HG02973 (cell line): ENCODE measurements at regions not wholly inside any gene's neighbourhood (a gene's known extent, or its start where the extent isn't known, plus 50 kb on each side); places are given as distances from the start of the nearest gene placed in this dataset.
"Not testable (repeated sequence)": the region's sequence is repeated elsewhere in the genome, so short reads cannot be mapped to it uniquely, and the experiment has no call there.

ENCODE experiments used
- ATAC-seq: cut with Tn5 transposase; IDR thresholded peaks from one replicate; pipeline ENCODE4 v1.9.1; 2021; ENCODE audit warnings: moderate library complexity; ENCODE audit not compliant: unreplicated experiment

DNA sequence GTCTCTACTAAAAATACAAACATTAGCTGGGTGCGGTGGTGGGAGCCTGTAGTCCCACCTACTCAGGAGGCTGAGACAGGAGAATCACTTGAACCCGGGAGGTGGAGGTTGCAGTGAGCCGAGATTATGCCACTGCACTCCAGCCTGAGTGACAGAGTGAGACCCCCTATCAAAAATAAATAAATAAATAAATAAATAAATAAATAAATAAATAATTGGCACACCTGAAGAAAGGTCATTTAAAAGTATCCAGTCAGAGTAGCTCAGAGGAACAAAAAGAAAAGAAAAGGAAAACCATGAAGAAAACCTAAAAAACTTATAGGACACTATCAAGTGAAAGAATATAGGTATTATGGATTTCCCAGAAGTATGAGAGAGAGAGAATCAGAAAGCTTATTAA is 330.1 kb upstream of the AR start:
- not testable (repeated sequence) for ATAC-seq

- no peak for ATAC-seq
These were observed 335.9 kb upstream of the AR start for GRCh38 chrX:67207912-67208311.

- no peak for ATAC-seq
These were observed 384.4 kb upstream of the AR start for GRCh38 chrX:67159437-67159836.

DNA sequence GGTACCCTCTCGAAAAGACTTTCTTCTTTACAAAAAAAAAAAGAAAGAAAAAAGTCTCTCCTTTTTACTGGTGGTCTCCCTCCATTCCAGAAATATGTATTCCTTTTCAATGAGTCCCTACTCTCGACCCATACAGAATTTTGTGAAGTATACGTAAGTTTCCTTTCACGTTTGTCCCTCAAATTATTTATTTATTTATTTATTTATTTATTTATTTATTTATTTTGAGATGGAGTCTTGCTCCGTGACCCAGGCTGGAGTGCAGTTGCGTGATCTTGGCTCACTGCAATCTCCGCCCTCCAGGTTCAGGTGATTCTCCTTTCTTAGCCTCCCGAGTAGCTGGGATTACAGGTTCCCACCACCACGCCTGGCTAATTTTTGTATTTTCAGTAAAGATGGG is 429.2 kb upstream of the AR start:
- no peak for ATAC-seq

DNA sequence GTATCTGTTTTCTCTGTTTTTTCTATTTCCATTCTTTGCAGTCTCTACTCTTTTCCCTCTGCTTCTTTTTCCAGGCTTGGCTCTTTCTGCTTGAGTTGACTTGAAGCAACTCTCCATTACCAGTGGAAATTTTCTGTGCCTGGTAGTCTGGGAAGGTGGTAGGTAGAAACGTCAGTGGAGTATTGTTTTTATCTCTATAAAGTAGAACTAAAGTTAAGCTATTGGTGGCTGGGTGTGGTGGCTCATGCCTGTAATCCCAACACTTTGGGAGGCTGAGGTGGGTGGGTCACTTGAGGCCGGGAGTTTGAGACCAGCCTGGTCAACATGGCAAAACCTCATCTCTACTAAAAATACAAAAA is 438.1 kb upstream of the AR start:
- ATAC-seq, result no peak

GRCh38 chrX:67104982-67105757 is 438.7 kb upstream of the AR start:
- ATAC-seq, result no peak

DNA sequence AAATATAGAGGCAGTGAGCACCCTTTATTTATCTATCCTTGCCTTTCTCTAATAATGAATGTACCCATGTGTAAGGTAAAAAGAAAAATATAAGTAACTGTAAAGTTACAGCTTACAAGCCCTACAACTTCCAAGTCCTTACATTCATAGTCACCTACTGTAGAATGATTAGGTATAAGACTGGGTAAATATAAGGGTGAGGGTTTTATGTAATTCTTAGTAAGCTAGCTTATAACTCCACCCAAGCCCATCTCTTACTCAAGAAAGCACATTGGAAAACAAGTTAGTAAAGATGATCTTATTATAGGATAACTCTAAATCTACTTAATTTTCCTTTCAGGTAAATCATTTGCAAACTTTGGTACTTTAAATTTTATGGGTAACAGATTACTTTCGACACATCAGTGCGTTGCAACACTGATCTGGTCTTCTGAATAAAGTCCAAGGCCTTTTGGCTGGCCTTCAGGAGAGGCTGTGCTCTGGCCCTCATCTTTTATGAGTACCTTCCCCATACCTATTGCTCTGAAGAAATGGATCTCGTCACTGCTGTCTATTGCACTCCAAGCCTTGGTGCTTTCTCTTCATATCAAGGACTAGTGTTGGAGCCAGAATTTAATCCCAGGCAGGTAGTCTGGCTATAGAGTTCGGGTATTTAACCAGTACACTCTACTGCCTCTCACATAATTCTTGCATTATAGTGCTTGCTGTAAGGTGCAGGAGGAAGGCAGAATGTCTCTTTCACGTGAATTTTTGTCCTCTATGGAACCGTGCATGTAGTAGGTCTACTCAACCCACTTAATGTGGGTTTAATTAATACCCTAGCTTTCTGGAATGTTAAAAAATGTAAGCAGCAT is 443.6 kb upstream of the AR start:
- no peak for ATAC-seq

GRCh38 chrX:67094061-67094460 is 449.8 kb upstream of the AR start:
- ATAC-seq, result no peak

DNA sequence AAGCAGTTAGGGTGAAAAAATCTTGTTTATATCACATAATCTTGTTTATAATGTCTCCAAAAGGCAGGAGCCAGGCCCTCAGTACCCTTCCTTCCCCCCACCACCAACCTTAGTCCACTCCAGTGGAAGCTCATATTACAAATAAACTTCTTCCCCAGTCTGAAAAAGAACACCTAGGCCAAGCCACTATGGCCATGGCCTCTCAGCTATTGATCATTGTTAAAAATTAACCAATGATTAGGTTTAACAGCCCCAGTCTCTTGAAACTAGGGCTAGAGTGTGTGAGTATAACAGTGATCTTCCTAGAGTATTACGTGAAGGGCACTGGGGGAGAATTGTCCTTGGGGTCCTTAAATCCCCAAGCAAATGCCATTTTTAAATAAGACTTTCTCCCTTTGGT is 411.9 kb upstream of the EDA2R start:
- no peak for ATAC-seq

GRCh38 chrX:67044866-67045265 is 406.0 kb upstream of the EDA2R start:
- no peak for ATAC-seq

DNA sequence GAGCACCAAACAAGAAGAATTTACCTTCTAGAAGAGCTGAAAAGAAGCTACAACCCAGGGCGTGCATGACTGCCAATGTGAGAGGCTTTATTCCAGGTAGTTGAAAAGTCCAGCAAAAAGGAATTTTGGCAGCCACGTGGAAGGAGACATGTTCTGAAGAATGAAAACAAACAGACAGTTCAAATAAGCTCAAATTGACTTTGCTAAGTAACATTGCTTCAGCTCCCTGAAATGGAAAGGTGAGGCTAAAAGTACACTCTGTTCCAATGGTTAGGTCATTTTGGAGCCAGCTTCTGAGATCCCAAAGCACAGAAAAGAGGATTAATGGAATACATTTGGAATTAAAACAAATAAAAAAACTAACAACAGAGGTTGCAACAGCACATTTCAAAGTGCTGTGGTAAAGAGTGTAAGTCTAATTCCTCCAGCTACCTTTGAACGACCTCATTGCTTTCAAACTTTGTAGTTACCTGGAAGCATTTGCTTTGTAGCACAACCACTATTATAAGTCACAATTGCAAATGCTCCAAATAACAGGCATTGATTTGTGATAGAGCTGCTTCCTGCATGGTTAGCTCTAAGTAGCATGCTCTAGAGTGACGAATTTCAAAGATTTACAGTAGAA is 405.3 kb upstream of the EDA2R start:
- ATAC-seq, result no peak

- no peak for ATAC-seq
These were observed 365.6 kb upstream of the EDA2R start for GRCh38 chrX:67004451-67004850.

GRCh38 chrX:66994729-66995128 is 355.9 kb upstream of the EDA2R start:
- no peak for ATAC-seq

GRCh38 chrX:66992077-66992476 is 353.2 kb upstream of the EDA2R start:
- not testable (repeated sequence) for ATAC-seq

GRCh38 chrX:66988331-66988730 is 349.5 kb upstream of the EDA2R start:
- no peak for ATAC-seq

- no peak for ATAC-seq
These were observed 322.8 kb upstream of the EDA2R start for GRCh38 chrX:66961665-66962064.

GRCh38 chrX:66931713-66932112 is 292.8 kb upstream of the EDA2R start:
- no peak for ATAC-seq

DNA sequence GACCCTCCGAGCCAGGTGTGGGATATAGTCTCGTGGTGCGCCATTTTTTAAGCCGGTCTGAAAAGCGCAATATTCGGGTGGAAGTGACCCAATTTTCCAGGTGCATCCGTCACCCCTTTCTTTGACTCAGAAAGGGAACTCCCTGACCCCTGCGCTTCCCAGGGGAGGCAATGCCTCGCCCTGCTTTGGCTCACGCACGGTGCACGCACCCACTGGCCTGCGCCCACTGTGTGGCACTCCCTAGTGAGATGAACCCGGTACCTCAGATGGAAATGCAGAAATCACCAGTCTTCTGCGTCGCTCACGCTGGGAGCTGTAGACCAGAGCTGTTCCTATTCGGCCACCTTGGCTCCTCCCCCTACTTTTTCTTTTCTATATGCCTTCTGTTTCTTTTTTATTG is 291.6 kb upstream of the EDA2R start:
- ATAC-seq, result not testable (repeated sequence)

DNA sequence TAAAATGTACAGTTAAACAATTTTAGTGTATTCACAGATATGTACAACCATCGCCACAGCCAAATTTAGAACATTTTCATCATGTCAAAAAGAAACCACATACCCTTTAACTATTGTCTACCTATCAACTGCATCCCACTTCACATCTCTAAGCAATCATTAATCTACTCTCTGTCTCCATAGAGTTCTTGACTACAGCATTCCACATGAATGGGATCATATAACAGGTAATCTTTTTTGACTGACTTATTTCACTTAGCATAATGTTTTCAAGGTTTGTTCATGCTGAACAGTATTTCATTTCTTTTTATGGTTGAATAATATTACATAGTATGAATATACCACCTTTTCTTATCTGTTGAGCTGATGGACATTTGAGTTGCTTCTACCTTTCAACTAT is 281.4 kb upstream of the EDA2R start:
- no peak for ATAC-seq

DNA sequence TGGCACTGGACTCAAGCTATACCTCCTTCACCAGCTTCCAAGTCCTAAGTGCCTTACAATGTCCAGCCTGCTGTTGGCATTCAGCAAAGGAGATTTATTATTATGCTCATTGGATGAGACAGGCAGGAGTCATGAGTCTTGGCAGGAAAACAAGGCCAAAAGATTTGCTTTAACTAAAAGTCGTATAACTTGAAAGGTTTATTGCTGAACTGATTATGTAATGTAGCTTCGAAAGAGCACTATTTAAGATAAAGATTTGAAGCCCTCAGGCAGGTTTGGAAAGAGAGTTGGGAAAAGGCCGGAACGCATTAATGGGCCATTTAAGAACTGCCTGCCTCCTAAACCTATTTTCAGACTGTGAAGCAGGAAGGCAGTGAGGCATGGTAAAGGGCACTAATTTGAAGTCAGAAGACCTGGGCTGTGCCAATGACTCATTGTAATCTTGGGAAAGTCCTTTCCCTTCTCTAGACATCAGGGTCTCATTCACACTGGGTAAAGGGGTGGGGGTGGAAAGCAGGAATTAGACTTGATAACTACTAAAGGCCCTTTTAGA is 280.5 kb upstream of the EDA2R start:
- ATAC-seq, result no peak

DNA sequence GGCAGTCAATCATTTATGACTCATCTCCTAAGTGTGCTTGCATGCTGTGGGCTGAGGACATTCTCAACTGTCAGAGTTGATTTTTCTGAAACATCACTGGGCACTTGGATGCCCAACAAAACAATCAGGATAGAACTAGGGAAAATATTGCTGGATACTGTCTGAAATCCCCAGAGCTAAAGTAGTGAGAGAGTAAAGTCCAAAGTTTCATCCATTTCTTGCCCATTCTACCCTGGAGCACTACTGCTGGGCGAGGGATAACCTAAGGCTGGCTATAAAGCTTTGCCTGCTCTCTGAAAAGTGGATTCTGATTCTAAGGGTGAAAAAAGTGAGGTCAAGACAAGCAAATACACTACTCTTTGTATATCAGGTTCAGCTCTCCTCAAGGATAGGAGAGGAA is 279.6 kb upstream of the EDA2R start:
- no peak for ATAC-seq

DNA sequence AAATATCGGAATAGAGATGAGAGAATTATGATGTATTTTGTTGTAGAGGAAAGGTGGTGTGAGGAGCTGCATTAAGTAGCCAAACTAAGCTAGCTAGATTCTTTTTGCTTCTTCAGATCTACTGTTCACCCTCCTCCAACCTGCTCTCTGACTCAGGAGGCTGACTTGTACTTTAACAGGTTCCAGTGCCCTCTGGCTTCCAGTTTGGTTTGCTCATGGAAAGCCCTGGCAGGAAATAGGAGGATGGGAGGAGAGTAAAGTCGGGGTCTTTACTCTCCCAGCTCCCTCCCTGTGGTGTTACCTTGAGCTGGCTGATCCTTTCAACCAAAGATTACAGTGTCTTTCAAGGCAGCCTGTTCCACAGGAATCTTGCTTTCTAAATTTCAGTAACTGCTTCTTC is 277.0 kb upstream of the EDA2R start:
- no peak for ATAC-seq
